HCEC 1CT (cell line): ENCODE measurements at regions not wholly inside any gene's neighbourhood (a gene's known extent, or its start where the extent isn't known, plus 50 kb on each side); places are given as distances from the start of the nearest gene placed in this dataset.

Experiments used
- DNase-seq: peaks from one replicate; pipeline ENCODE4 v3.0.0-alpha.2; 2017

DNA sequence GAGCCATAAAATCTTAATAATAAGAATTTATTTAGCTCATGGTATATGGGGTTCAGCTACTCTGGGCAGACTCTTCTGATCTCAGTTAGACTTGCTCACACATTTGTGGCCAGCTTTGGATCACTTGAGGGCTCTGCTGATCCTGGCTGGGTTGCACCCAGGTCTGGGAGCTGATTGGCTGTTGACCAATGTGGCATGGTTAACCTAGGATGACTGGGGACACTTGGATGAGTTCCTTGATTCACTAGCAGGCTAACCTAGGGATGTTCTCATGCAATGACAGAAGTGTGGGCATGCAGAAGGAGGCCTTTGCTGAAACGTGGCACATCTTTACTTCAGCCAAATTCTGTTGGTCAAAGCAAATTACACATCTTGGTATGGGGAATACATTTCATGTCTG is 569.5 kb downstream of the UTRN start:
- no peak for DNase-seq

DNA sequence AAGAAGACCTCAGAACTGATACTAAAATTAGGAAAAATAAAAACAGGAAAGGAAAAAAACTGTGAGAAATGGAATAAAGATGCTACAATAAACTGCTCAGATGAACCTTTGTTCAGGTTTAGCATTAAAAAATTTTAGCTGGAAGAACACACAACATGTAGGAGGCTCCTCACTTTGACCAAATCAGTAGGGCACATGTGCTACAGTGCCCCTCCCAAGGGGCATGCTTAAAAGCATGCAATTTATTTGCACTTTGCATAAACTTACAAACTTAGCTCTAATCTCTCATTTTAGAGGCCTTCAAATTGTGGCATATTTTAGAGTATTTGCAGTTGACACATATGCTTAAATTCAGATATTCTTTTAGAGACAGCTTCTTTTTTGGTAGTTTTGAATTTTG is 570.2 kb downstream of the UTRN start:
- no peak for DNase-seq

DNA sequence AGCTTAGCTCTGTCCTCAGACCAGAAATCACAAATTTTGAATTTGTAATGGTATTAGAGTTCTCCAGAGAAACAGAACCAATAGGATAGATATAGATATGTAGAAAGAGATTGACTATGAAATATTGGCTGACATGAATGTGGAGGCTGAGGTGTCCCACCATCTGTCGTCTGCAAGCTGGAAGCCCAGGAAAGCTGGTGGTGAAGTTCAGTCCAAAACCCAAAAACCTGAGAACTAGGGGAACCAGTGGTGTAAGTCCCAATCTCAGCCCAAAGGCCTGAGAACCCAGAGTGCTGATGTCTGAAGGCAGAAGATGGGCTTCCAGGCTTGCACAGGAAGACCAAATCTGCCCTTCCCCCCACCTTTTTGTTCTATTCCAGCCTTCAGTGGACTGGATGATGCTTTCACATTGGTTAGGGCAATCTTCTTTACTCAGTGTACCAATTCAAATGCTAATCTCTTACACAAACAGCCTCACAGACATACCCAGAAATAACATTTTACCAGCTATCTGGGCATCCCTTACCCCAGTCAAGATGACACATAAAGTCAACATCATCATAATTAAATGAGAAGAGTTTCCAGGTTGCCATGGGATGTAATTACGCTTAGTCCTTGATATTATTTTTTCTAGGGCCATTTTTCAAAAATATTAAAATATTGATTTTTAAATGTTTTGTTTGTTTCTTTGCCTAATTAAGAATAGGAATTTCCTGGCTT is 570.8 kb downstream of the UTRN start:
- no peak for DNase-seq

DNA sequence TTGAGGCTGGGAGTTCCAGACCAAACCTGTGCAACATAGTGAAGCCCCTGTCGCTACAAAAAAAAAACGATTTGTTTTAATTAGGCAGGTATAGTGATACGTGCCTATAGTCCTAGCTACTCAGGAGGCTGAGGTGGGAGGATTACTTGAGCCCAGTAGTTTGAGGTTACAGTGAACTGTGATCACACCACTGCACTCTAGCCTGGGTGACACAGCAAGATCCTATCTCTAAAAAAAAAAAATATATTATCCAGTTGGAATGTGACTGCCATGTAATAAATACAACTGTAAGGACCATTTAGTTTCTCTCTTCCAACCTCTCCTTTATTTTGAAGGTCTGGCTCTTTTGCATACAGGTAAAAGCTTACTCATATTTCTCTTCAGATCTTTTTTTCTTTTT is 571.5 kb downstream of the UTRN start:
- DNase-seq: no peak

DNA sequence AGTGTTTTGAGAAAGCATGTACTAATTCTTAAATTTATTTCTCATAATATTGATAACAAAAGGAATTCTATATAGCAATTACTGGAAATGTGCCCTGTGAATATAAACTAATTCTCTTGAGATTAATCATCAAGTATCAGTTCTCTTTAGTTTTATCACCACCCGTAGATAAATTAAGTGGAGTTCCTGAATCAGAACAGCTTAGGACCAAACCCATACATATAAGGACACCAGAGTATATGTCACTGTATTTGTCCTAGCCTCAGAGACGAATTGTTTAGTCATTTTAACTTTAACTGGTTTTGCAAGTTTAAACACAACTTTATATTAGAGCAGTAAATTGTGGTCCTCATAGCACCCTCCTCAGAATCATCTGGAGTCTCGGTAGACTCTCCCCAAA is 572.0 kb downstream of the UTRN start:
- DNase-seq: no peak

DNA sequence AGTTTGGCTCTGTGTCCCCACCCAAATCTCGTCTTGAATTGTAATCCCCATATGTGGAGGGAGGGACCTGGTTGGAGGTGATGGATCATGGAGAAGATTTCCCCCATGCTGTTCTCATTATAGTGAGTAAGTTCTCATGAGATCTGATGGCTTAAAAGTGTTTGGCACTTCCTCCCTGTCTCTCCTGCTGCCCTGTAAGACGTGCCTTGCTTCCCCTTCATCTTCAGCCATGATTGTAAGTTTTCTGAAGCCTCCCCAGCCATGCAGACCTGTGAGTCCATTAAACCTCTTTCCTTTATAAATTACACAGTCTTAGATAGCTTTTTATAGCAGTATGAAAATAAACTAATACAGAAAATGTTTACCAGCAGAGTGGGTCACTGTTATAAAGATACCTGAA is 577.6 kb downstream of the UTRN start:
- DNase-seq: no peak

DNA sequence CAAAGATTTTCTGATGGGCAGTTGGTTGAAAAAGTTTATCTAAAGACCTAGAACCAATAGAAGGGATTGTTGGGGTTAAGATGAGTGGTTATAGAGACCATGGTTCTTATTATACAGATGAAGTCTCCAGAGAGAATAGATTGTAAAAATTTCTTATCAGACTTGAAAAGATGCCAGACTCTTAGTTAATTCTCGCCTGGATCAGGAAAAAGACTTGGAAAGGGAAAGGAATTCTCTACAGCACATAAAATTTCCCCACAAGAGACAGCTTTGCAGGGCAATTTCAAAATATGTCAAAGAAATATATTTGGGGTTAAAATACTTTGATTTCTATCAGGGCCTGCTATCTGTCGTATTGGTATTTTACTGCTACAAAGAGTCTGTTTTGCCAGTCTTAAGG is 582.6 kb downstream of the UTRN start:
- no peak for DNase-seq

DNA sequence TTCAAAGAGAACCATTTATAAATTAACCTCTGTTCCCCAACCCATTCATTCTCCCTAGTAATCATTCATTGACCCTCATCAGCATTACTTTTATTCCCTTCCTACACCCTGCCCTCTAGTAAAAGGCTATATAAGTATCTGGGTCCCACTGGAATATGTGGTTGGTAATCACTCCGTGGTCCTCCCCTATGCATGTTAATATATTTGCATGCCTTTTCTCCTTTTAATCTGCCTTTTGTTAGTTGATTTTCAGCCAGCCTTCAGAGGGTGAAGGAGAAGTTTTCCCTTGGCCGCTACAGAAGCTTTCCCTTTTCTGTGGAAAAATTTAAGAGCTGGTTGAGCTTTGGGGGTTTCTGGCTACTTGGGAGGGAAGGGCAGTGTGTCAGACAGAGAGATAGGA is 585.6 kb downstream of the UTRN start:
- DNase-seq: no peak

DNA sequence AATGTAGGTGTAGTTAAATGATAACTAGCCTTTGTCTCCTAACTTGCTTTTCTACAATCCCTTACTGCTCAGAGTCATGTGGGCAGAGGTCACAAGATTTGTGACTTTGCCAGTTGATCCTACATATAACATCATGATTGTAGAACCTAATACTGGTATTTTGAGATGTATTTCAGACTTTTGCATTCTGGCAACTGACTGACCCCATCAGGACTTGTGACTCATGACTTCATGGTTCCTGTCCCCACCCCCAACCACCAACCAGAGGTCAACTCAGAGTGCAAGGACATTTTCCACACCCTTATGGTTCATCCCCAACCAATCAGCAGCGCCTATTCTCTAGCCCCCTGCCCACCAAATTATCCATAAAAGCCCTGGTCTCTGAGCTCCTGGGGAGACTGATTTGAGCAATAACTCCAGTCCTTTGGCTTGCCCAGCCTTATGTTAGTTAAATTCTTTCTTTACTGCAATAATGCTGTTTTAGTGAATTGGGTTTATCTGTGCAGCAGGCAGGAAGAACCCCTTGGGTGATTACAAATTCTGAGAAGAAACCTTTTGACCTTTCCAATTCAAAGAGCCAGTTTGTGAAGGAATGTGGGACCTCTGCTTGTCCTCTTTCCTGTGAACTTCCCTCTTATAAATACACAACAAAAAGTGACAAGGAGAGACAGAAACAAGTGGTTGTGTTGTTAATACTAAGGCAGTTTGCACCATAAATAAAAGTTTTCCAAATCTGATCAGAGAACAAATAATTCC is 588.7 kb downstream of the UTRN start:
- peak; percentile 26 for DNase-seq

DNA sequence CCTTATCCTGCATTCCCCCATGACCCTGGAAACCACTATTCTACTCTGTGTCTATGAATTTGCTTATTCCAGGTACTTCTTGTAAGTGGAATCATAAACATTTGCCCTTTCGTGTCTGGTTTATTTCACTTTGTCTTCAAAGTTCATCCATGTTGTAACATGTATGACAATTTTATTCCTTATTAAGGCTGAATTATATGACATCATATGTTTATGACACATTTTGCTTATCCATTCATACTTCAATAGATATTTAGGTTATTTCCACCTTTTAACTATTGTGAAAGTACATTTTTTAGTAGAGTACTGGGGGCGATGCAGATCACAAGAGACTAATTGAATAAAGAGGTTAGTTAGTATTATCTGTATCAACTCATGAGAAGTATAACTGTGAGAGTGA is 591.6 kb downstream of the UTRN start:
- no peak for DNase-seq

DNA sequence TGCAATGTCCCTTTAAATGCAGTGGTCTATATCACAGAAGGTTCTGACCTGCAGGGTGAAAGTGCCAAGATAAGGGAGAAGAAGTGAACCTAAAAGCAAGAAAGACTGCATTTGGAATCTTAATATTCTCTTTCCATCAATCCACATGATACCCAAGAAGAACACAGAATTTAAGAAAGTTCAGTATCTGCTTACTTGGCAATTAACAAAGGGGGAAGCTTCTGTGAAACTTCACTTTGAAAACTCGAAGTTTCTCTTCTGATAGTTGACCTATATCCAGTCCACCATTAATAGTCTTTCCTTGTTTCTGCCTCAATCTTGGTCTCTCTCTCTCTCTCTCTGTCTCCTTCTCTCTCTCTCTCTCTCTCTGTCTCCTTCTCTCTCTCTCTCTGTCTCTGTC is 592.0 kb downstream of the UTRN start:
- no peak for DNase-seq

DNA sequence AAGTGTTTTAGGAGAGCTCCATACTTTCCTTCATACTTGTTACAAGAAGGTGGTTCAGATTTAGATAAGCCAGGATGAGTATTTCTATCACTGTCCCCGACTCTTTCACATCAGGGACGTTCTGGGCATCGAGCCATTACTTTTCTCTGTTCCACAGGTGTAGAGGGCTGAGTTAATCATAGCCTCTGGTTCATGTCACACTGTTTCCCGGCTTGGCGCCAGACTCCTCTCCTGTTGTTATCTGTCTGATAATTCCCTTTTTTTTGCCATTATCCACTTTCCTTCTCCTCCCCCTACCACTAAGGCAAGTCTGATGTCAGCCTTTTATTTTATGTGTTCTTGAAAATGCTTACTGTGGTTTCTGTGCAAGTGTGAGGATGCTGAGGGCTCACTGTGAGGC is 593.4 kb downstream of the UTRN start:
- DNase-seq: no peak

DNA sequence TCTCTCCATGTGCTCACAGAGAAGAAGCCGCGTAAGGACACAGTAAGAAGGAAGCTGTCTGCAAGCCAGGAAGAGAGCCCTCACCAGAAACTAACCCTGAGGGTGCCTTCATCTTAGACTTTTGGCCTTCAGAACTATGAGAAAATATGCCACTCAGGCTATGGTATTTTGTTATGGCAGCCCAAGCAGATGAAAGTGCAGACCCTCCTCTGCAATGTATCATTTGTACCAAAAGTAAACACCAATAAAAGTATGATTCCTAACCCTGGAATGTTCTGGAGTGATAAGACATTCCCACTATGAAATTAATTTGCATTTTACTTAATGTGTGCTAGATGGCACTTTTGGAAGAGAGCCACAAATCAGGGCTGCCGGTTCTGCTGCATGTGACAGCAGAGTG is 594.3 kb downstream of the UTRN start:
- DNase-seq: no peak

DNA sequence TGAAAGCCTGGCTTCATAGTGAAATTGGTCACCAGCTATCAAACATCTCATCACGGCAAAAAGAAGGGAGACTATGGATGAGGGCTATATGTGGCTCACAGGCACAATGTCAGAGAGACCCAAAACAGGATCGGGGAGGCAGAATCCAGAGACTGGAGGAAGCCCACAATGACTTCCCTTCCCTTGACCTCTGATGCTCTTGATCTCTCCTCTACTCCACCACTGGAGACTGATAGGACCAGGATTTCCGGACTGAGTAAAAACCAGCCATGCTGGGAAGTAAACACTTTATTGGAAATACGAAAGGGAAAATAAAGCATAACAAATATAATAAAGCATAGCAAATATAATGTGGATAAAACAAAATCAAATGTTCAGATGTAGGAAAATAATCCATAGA is 597.3 kb downstream of the UTRN start:
- DNase-seq: no peak

DNA sequence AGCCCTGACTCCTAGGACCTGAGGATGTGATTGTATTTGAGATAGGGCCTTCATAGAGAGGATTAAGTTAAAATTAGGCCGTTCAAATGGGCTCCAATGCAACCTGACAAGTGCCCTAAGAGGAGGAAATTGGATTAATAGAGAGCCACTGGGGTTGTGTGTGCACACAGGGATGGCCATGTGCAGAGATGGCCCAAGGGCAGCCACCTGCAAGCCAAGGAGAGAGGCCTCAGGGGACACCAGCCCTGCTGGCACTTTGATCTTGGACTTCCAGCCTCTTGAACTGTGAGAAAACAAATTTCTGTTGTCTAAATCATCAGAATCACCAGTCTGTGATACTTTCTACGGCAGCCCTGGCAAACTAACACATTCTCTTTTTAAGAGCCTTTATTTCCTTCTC is 598.8 kb downstream of the UTRN start:
- DNase-seq: no peak

DNA sequence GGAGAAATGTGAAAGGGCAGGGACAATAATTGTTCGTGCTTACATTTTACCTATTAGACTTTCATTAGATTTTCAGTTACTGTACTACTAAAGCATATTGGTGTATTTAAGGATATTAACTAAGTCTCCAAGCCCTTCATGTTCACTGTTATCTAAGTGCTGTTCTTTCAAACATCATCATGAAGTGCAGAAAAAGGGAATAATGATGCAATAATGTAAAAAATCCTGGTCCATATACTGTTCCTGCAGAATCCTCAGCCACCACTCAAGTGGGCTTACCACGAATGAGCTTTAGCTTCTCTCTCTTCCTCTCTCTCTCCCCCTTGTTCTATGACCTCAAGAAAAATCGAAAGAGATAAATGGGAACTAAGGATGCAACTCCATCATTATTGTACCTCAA is 600.7 kb downstream of the UTRN start:
- DNase-seq: no peak

DNA sequence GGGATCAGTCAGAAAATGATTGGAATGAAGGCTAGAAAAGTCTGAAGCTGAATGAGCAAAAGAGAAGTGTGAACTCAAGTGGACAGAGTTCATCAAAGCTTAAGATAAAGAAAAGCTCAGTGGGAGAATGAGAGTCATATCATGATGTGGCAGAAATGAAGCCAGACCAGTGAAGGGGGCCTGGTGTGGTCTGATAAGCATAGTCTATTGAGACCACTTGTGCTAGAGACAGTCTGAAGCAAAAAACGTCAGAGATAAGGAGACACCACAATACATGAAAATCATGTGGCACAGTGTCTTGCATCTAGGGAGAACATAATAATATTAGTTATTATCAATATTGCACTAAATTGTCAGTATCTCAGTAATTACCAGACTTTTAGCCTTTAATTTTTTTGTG is 601.5 kb downstream of the UTRN start:
- no peak for DNase-seq

DNA sequence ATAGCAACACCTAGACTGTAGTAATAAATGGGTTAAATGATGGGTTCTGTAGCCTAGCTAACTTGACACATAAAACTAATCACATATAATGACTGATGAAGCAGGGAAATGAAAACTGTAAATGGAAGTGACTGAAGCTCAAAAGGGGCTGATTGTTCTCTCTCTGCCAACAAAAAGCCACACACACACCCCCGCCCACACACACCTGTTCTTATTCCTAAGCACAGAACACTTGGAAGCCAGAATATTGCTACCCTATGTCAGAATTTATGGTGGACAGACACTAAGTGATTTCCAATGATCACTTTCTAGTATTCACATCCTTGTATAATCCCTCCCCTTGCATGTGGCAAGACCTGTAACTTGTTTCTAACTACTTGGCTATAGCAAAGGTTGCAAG is 603.5 kb downstream of the UTRN start:
- DNase-seq: no peak

DNA sequence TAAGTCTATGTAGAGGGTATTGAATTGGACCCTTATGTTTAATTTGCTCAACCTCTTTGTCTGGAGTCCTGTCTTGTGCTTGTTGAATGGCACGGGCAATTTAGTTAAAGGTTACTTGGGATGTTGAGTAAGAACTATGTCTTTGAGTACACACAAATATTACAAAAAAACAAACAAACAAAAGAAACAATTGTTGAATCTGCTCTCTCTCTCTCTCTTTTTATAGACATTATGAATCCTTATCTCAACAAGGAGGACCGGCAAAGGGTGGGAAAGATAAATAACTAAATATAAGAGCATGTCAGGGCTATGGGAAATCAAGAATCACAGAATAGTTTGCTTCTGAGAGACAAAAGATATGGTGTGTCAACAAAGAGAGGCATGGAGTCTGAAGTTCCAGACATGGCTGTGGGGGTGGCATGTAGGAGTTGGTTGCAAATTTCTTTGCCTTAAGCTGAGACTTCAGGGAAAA is 608.6 kb downstream of the UTRN start:
- DNase-seq: no peak

DNA sequence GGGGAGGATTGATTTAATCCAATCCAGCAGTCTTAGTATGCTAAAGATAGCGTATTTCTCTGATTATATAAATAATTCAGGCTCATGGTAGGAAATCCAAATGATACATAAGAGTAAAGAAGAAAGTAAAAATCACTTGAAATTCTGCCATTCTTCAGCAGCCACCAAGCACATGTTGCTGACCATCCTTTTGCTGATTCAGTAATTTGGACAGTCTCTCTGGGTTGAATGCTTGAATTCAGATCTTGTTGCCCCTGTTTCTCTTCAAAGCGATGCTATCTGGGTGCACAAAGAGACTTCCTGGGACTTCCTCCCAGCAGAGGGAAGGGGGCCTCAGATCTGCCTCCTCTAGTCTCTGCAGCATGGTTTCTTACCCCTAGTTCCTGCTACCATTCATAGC is 609.1 kb downstream of the UTRN start:
- DNase-seq: no peak

DNA sequence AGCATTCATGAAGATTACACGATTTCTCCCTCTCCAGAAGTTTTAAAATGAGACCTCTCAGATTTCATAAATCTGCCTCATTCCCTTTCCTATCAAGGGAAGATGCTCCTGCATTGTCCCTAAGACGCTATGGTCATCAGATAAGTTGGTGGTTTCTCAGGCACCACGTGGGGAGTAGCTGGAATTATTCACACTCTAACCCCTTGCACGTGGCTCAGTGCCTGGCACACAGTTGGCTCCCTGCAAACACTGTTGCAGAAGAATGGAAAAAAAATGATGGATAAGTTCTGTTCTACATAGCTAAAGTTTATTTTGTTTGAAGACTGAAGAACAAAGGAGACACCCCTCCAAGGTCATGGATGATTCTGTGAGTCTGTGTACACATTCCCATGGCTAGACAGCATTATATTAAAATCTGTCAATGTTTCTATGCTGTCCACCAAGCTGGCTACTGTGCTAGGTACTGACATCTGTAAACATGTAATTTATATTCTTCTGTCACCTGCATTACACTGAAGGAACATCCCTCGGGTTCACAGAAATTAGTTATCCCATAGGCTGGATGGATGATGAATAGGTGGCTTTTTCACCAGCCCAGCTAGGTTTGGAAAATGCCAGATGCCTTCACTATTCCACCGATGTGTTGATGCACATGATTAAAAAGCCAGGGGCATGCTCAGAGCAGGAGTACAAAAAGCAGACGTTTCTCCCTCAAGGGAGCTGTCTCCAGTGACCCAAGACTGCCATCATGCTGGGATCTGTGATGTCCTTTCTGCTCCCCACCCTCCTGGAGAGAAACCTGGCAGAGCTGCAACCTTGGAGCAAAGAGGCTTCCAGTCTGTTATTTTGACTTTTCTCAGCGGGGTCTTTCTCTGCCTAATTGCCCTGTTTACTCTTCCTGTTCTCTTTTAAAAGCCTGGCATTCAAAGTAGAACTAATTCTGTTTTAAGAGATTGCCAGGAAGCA is 610.5 kb downstream of the UTRN start:
- no peak for DNase-seq

DNA sequence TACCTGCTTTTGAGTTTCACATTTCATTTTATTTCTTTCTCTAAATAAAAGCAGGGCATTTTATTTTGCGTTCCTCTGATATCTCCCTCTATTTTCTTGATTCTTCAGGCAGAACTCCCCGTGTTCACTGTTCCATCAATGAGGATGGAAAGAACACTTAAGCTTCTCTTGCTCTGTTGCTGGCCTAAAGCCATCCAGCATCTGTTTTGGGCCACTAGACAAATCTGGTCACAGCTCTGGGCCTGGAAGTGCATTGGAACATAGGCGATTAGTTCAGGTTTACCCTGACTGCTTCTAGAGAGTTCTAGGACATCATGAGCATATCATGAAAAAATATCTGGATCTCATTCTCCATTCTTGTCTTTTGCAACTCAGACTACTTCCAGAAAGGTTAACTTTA is 611.2 kb downstream of the UTRN start:
- no peak for DNase-seq

DNA sequence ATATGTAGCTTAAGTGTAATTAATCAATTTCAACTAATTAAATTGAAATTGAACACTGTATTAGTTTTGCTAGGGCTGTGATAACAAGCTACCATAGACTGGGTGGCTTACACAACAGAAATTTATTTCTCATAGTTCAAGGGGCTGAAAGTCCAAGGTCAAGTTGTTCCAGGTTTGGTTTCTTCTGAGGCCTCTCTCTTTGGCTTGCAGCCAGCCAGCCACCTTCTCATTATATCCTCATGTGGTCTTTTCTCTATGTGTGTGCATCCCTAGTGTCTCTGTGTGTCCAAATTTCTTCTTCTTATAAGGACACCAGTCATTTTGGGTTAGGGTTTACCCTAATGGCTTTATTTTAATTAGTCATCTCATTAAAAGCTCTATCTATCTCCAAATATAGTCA is 611.7 kb downstream of the UTRN start:
- DNase-seq: no peak
